ENCODE measurements at regions not wholly inside any gene's neighbourhood (a gene's known extent, or its start where the extent isn't known, plus 50 kb on each side); places are given as distances from the start of the nearest gene placed in this dataset.

- TF ChIP-seq CTCF (IDR thresholded peaks at IDR 0.05), result no peak
- no peak for TF ChIP-seq POLR2A (IDR thresholded peaks at IDR 0.05)
- TF ChIP-seq POLR2AphosphoS5 (IDR thresholded peaks at IDR 0.05), result no peak
- no peak for TF ChIP-seq EP300 (IDR thresholded peaks at IDR 0.05)
Observed at GRCh38 chr14:37726708-37727107, 131.3 kb downstream of the TTC6 start.

Data from upper lobe of left lung (tissue), 4 donors.